ENCODE measurements at regions not wholly inside any gene's neighbourhood (a gene's known extent, or its start where the extent isn't known, plus 50 kb on each side); places are given as distances from the start of the nearest gene placed in this dataset.

DNA sequence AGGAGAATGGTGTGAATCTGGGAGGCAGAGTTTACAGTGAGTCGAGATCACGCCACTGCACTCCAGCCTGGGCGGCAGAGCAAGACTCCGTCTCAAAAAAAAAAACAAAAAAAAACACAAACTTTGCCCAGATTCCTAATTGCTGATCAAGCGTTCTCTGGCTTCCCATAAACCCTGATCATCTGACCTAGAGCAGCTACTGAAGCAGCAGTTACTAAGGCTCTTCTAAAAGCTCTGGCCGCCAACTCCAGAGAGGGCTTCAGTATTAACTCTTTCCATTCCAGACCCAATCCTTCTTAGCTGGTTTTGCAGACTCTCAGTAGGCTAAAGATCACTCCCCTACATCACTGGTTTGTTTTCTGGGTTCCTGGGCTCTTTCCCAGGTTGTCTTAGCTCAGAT, 201.6 kb downstream of the IGSF11 start:
- Histone ChIP-seq H3K9ac (no peak overlapping the region), H4K20me1 (ENCODE audit: insufficient read depth) (no peaks in the 10 kb centered on the region), H3K4me3 (IDR thresholded peaks at IDR 0.05; ENCODE audit: insufficient read depth, low read depth, low read length) (no peak overlapping the region), H3K4me2 (no peak overlapping the region), H3K27me3 (ENCODE audit: insufficient read depth, low read depth) (no peaks in the 10 kb centered on the region), H3K36me3 (ENCODE audit: insufficient read depth) (no peaks in the 10 kb centered on the region), H2AFZ (ENCODE audit: low read depth) (no peak overlapping the region), H3K79me2 (ENCODE audit: insufficient read depth, low read depth) (no peaks in the 10 kb centered on the region), H3K4me1 (ENCODE audit: low read depth, poor library complexity, severe bottlenecking) (no peaks in the 10 kb centered on the region), H3K27ac (no peak overlapping the region)
- TF ChIP-seq, protein P1, sequence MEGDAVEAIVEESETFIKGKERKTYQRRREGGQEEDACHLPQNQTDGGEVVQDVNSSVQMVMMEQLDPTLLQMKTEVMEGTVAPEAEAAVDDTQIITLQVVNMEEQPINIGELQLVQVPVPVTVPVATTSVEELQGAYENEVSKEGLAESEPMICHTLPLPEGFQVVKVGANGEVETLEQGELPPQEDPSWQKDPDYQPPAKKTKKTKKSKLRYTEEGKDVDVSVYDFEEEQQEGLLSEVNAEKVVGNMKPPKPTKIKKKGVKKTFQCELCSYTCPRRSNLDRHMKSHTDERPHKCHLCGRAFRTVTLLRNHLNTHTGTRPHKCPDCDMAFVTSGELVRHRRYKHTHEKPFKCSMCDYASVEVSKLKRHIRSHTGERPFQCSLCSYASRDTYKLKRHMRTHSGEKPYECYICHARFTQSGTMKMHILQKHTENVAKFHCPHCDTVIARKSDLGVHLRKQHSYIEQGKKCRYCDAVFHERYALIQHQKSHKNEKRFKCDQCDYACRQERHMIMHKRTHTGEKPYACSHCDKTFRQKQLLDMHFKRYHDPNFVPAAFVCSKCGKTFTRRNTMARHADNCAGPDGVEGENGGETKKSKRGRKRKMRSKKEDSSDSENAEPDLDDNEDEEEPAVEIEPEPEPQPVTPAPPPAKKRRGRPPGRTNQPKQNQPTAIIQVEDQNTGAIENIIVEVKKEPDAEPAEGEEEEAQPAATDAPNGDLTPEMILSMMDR (conservative IDR thresholded peaks at IDR 0.05; ENCODE audit: low read depth, low read length) = no peak

DNA sequence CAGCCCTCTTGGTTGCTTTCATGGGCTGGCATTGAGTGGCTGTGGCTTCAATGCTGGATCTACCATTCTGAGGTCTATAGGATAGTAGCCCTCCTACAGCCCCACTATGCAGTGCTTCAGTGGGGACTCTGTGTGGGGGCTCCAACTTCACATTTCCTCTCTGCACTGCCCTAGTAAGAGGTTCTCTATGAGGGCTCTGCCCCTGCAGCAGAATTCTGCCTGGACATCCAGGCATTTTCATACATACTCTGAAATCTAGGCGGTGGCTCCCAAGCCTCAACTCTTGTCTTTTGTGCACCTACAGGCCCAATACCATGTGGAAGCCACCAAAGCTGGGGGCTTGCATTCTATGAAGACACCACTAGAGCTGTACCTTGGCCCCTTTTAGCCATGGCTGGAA, 195.8 kb downstream of the IGSF11 start:
- H3K27me3 ChIP-seq (ENCODE audit: insufficient read depth, low read depth) = no peaks in the 10 kb centered on the region
- no peak overlapping the region for H3K27ac ChIP-seq
- no peak overlapping the region for H3K4me2 ChIP-seq
- H3K9ac ChIP-seq = no peak overlapping the region
- peaks cover 15% of the 10 kb centered on the region for H3K4me1 ChIP-seq (ENCODE audit: low read depth, poor library complexity, severe bottlenecking)
- no peaks in the 10 kb centered on the region for H4K20me1 ChIP-seq (ENCODE audit: insufficient read depth)
- no peaks in the 10 kb centered on the region for H3K36me3 ChIP-seq (ENCODE audit: insufficient read depth)
- TF ChIP-seq, protein P1 (conservative IDR thresholded peaks at IDR 0.05; ENCODE audit: low read depth, low read length) = no peak
- H3K79me2 ChIP-seq (ENCODE audit: insufficient read depth, low read depth) = no peaks in the 10 kb centered on the region
- no peak overlapping the region for H2AFZ ChIP-seq (ENCODE audit: low read depth)
- no peak overlapping the region for H3K4me3 ChIP-seq (IDR thresholded peaks at IDR 0.05; ENCODE audit: insufficient read depth, low read depth, low read length)

DNA sequence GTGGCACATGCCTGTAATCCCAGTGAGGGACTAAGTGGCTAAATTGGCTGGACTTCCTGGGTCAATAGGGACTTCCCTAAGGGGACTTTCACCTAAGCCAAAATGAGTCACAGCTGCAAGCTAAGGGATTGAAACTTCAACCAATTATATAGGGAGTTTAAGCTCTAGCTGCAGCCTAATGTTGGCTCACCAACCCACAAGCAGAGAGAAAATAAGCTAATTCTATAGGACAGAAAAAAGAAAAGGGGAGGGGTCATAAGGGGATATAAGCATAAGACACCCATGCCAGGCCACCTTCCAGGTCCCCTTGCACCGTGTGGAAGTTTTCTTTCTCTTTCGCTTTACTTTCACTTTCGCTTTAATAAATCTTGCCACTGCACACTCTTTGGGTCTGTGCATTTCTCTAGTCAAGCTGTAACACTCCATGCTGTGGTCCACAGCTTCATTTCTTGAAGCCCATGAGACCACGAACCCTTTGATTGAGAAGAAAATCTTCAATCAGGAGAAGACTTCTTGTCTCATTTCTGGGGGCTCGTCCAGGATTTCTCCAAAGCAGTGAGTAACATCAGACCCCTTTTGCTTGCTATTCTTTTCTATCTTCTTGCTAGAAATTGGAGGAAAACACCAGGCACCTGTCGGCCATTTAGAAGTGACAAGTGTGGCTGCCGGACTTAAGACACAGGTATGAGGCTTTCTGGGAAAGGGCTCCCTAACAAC, 192.3 kb downstream of the IGSF11 start:
- TF ChIP-seq, protein P1 (conservative IDR thresholded peaks at IDR 0.05; ENCODE audit: low read depth, low read length) = no peak
- Histone ChIP-seq H4K20me1 (ENCODE audit: insufficient read depth) (no peaks in the 10 kb centered on the region), H3K27ac (peak overlapping the region; percentile 13; the same call in 1 of the 2 replicates), H3K36me3 (ENCODE audit: insufficient read depth) (no peaks in the 10 kb centered on the region), H3K79me2 (ENCODE audit: insufficient read depth, low read depth) (no peaks in the 10 kb centered on the region), H3K4me1 (ENCODE audit: low read depth, poor library complexity, severe bottlenecking) (peaks cover 15% of the 10 kb centered on the region), H3K4me2 (peak overlapping the region; percentile 44), H2AFZ (ENCODE audit: low read depth) (peak overlapping the region; percentile 42), H3K9ac (0 out of 2 replicates have a peak overlapping the region, but pooled peaks have one; percentile 3), H3K4me3 (IDR thresholded peaks at IDR 0.05; ENCODE audit: insufficient read depth, low read depth, low read length) (peak overlapping the region; percentile 30), H3K27me3 (ENCODE audit: insufficient read depth, low read depth) (no peaks in the 10 kb centered on the region)

DNA sequence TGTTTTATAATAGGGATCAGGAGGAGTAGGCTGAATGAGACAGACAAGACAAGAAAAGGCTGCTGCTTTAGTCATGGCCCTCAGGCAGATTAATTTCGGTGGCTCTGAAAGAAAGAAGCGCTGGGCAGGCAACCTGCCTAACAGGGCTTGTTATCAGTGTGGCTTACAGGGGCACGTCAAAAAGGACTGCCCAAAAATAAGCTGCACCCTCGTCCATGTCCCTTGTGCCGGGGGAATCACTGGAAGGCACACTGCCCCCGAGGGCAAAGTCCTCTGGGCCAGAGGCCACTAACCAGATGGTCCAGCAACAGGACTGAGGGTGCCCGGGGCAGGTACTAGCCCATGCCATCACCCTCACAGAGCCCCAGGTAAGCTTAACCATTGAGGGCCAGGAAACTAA, 188.5 kb downstream of the IGSF11 start:
- Histone ChIP-seq H3K4me2 (no peak overlapping the region), H3K79me2 (ENCODE audit: insufficient read depth, low read depth) (no peaks in the 10 kb centered on the region), H3K27me3 (ENCODE audit: insufficient read depth, low read depth) (no peaks in the 10 kb centered on the region), H2AFZ (ENCODE audit: low read depth) (no peak overlapping the region), H4K20me1 (ENCODE audit: insufficient read depth) (no peaks in the 10 kb centered on the region), H3K4me1 (ENCODE audit: low read depth, poor library complexity, severe bottlenecking) (peaks cover 15% of the 10 kb centered on the region), H3K4me3 (IDR thresholded peaks at IDR 0.05; ENCODE audit: insufficient read depth, low read depth, low read length) (no peak overlapping the region), H3K27ac (no peak overlapping the region), H3K36me3 (ENCODE audit: insufficient read depth) (no peaks in the 10 kb centered on the region), H3K9ac (no peak overlapping the region)
- TF ChIP-seq, protein P1 (conservative IDR thresholded peaks at IDR 0.05; ENCODE audit: low read depth, low read length) = no peak

Data from KMS-11 (cell line).